Middle frontal gyrus (tissue), 1 donor: ENCODE measurements at regions not wholly inside any gene's neighbourhood (a gene's known extent, or its start where the extent isn't known, plus 50 kb on each side); places are given as distances from the start of the nearest gene placed in this dataset.

ENCODE experiments used
- DNase-seq: peaks from one replicate; pipeline ENCODE4 v3.0.0-alpha.2; 2015; ENCODE audit warnings: low spot score; ENCODE audit errors: extremely low spot score

DNA sequence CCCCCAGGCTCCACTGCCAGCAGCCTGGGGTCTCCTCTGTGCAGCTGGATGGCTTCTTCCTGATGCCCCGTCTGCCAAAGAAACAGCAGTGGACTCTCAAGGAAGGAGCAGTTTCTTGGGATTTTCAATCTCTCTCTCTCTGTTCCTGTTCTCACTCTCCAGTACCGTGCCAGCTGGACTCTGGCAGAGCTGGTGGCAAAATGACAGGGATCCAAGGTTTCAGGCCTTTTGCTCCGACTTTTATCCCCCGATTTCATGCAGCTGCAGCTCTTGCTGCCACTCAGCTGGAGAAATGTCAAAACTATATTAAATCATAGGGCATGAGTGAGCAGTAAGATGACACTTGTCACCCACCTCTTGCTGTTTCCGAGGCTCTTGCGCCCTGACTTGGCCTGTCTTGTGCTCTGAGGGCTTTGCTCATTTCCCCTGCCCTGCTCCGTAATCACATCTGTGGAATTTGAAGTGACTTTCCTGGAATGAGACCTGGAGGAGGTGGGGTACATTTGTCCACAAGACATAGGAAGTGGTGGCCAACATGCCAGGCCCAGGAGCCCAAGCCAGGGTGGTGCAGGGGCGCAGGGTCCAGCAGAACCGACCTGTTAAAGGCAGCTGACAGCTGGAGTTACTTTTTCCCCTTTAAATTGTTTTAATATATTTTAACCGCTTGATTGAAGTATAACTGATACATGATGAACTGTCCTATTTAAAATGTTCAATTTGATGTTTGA is 576.2 kb downstream of the PTPRU start:
- DNase-seq: no peak

DNA sequence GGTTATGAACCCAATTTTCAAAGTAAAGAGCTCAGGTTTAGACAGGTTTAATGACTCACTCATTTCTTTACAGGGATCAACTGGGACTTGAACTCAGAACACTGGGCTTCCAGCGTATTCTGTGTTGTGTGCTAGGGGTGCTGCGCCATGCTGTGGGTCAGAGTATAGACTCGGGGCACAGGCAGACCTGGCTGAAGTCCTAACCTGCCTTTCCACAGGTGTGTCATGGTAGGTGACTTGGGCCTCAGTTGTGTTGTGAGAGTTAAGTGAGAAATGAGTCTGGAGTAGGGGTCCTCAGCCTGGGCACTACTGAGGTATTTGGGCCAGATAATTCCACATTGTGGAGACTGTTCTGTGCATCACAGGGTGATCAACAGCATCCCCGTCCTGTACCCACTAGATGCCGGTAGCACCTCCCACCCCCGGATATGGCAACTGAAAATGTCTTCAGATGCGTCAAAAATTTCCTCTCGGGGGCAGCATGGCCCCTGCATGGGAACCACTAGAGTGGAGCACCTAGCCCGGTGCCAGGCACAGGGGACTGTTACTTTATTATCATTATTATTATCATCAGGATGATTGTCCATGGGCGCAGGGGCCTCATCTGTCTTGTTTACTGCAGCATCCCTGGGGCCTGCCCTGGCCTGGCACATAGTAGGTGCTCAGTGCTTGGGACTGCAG is 575.5 kb downstream of the PTPRU start:
- DNase-seq: no peak

DNA sequence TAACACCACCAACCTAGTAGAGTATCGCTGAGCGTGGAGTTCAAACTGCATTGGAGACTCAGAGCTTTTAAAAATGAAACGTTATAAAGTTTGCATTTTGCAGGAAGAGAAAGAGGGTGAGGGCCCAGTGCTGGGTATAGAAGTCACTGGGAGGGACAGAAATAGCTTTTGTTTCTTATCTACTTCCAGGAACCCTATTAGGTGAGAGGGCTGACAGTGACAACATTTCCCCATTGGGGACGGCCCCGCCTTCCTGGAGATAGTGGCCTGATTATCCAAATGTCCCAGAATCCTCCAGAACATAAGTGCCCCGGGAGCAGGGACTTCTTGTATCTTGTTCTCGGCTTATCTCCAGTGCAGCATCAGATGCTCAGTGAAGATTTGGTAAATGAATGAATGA is 574.9 kb downstream of the PTPRU start:
- DNase-seq: no peak

DNA sequence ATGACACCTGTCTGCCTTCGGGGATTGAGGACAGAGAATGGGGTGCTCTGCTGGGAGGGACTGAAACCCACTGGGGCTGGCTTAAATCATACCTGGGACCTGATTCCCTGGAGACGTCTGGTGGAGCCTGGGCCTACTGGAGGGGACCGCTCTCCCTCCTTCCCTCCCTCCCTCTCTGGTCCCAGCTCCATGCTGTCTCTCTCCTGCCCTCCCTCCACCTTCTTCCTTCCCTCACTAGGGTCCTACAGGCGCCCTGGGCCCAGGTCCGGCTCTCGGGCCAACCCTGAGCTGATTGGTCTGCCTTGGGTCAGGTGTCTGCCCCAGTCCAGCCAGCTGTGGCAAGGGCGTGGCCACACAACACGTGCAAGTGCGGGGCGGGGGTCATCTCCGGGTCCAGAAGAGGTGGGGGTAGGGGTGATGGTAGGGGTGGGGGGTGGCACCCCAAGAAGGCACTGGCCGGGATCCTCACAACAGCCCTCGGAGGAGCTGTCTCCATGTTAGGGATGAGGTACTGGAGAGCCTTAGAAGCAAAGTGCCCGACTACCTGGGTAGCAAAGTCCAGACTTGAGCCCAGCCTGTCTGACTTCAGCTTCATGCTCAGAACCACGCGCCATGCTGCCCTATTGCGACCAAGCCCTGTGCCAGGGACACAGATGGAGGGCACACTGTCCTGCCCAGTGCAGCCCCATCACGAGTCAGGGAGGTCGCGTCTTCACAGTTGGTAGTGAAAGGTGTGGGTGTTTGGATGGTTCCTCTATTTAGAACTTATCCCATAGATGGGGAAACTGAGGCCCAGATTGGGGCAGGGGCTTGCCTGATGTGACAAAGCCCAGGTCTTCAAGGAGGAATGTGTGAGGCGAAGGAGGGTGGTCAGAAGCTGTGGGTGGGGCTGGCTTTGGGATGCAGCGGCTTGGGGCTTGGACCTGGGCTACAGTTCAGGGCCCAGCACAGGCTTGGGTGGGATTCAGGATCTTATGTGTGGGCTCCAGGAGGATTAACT is 574.1 kb downstream of the PTPRU start:
- no peak for DNase-seq

DNA sequence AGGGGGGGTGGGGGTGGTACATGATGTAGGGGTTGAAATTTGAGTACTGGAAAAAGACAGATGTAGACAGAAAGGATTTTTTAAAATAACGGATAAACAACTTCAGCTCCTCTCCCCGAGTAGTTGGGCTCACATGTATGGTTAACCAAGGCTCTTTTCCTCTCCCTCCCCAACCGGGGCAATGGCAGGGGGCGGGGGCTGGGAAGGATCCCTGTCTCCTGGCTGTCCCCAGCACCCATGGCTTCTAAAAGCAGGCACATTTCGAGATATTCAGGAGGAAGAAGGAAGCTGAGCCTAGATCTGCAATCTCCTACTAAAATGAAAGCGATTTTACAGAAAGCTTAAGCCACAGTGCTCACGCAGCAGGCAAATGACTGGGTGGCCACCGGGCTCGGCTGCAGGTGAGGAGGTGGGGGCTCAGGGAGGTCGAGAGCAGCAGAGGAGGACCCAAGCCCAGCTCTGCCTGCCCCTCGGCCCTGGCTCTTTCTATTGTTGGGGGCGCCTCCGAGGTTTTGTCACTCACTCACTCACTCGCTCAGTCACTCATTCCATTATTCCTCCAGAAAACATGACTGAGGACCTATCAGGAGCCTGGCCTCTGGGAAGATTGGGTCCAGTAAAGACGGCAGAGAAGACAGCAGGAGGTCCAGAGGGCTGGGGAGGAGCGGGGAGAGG is 573.3 kb downstream of the PTPRU start:
- no peak for DNase-seq

DNA sequence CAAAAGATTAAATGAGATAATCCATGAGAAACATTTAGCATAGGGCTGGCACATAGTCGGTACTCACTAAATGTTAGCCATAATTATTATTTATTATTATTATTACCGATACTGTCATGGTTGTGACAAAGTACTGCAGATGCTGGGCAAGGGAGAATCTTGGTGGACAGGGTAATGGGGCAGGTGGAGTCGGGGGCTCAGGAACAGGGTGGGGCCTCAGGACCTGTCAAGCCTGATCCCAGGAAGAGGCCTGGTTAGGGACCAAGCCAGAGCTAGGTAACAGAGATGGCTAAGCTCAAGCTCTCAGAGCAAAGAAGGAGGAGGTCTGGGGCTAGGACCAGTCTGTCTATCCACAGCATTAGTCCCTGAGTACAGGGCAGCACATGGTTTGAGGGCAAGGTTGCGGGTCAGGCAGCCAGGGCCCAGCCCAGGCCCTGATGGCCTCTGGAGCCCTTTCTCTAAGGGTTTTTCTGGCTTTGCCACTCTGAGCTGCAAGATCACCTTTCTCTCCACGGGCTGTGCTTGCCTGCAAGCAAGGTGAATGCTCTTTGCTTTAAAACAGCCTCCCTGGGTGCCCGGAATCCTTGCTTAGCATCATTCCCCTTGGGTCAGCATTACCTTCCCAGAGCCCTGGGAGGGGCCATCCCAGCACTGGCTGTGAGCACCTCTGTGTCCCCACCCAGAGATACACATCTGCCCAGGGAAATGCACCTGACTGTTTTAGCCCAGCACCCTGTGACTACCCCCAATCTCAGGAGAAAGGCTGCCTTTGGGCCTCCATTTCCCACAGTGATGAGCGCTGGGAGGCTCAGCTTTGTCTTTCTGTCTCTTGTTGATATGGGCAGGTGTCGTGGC is 572.0 kb downstream of the PTPRU start:
- DNase-seq: no peak

DNA sequence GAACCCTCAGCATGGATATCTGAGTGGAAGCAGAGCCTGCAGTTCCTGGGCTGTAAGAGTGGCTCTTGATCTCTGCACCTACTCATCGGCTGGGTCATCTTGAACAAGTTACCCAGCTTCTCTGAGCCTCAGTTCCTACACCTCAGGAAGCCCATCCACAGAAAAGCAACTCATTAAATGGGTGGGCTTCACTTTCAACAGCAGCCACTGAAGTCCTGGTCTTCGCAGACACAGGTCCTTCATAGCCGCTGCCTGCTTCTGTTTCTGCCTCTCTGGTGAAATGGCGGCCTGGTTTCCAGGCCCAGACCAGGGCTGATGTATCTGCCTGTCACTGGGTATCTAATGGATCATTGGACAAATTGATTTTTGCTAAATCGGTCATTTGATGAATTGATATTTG is 571.4 kb downstream of the PTPRU start:
- no peak for DNase-seq

DNA sequence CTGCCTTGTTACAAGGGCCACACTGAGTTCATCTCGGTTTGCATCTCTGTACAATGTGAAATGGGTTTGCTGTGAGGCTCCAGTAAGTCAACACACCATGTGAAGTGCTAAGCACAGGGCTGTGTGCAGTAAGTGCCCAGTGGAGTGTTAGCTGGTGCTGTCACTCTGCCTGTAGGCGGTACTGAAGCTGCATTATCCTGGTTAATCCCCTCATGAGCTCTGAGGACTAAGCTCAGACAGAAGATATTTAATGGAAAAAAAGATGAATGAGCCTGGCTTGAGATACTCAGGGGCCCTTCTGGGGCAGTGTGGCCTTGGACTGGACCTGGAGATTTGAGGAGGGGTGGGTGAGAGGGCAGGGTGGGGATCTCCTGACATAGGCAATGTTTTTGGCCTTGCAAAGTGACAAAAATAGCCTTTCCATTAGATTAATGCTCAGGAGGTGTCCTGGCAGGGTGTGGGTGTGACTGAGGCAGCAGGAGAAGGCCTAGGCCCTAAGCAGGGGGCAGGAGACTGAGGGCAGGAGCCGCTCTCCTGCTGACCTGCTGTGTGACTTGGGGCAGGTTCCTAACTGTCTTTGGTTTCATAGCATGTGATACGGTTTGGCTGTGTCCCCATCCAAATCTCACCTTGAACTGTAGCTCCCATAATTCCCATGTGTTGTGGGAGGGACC is 570.5 kb downstream of the PTPRU start:
- no peak for DNase-seq

DNA sequence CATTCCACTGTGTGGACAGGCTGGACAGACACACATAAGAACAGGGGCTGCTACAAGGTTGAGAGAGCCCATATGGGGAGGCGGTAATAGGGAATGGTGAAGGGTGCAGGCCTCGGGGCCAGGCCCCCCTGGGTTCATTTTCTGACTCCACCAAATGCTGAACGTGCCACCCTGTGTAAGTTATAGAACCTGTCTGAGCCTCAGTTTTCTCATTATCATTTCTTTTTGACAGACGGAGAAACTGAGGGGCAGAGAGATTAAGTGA is 569.5 kb downstream of the PTPRU start:
- no peak for DNase-seq

DNA sequence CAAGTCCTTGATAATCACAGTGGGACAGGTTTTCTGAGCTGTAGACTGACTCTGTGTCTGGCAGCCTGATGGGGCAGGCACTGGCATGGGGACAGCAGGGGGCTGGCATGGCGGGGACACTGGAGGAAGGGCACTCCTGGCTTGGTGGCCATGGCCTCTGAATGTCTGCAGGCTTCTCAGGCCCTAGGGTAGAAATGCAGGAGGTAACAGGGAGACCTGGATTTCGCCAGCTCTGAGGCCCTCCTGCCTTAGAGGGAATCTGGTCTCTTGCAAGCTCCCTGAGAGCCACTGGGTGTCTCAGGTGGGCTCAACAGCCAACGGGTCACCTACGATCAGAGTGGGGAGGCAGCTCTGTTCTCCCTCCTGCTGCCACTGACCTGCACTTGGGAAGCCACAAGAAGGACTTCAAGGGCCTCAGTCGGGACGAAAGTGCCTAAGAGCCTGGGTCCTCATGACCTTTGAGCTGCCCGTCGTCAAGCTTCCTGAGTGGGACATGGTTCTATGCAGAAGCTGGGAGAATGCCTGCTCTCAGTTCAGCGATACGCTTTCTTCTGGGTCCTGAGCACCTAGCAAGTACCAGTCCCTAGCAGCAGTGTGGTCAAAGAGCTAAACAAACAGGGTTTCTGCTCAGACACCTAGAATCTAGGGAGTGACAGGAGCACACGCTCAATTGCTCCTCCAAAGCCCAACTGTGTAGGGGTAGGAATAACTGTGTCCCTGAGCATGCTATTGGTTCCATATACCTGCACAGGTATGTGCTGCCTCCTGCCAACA is 569.0 kb downstream of the PTPRU start:
- no peak for DNase-seq

DNA sequence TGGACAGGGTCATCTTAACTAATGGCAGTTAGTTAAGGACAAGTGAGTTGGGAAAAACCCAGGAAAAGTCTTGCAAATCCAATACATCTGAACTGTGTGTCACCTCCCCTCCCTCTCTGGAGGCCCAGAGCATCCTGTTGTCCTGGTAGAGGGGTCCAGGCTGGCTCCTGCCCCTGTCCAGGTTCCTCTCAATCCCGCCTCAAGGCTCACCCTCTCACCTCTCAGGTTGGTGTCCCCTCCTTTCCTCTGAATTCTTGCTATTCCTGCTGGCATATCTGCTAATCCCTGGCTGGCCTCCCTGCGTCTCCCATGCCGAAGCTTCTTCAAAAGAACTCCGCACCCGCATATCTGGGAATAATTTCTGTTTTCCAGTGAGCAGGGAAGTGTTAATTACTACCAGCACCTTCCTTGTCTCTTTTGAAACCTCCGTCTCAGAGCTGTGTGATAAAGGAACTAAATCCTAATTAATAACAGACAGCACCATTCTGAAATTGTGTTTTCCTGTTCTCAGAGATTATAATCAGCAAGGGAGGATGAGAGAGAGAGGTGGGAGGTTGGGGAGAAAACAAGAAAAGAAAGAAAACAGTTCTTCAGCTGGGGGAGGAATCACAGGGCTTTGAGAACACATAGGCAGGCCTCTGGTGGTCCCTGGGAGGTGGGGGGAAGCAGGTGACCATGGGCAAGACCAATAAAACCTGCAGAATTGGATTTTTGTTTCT is 568.0 kb downstream of the PTPRU start:
- DNase-seq: no peak

DNA sequence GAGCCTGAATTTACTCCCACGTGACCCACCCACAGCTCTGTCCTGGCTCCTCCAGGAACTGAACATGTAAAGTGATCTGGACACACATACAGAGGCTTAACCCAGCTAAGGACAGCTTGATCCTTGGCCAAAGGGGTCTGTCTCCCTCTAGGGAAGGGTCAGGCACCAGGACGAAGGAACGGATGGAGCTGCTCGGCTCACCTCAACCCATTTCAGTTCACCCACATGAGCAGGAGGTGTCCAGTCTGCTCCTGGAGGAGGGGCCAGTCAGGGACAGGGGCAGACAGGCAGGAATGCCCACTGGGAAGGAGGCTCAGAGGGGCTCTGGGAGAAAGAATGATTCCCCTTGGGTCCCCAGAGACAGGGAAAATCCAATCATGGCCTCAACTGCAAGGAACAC is 567.2 kb downstream of the PTPRU start:
- DNase-seq: no peak

DNA sequence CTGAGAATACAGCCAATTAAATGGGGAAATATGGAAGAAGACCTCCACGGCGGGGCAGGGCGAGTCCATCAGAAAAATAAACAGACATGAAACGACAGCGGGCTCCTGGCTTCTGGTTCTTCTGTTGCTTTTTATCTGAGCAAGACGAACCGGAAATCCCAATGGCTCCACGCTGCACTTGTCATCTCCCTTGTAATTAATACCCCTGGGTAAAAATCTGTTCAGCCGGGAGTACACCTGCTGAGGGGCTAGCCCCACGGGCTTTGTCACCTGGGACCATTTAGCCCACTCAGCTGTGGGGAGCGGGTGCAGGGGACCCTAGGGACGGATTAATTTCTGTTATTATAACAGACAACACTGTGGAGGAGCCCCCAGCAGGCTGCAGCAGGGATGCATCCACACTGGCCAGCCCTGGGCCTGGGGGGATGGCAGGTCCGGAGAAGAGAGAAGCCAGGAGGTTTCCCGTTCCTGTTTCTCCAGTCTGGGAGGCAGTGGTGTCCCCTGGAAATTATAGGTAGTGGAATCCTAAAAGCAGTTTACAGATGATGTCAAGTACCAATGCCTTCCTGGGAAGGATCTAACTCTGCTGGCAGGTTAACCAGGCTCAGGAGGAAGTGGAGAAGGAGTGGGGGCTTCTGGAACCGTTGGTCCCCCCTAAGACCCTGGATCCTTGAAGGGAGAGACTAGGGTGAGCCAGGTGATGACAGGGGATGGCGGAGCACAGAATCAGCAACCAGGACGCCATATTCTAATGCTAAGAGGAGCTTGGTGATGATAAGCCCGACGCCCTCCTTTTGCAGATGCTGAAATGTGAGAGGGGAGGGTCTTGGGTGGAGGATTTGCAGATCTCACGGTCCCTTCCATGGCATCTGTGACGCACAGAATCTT is 566.1 kb downstream of the PTPRU start:
- DNase-seq: no peak

DNA sequence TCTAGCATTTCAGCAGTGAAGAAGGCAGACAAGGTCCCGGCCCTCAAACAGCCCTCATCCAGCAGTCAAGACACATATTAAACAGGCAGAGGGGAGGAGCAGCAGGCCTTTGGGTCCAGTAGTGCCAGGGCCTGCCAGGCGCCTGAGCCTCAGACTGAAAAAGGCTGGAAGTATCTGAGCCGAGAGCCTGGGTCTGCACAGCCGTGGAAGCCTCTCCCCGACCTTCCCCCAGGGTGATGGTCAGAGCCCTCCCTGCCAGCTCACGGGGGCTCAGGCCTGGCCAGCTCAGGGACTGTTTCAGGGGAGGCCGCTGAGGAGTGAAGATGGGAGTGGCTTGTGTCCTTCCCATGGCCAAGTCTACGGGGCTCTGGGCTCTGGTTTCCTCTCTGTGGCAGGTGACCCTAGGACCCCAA is 565.2 kb downstream of the PTPRU start:
- DNase-seq: no peak

DNA sequence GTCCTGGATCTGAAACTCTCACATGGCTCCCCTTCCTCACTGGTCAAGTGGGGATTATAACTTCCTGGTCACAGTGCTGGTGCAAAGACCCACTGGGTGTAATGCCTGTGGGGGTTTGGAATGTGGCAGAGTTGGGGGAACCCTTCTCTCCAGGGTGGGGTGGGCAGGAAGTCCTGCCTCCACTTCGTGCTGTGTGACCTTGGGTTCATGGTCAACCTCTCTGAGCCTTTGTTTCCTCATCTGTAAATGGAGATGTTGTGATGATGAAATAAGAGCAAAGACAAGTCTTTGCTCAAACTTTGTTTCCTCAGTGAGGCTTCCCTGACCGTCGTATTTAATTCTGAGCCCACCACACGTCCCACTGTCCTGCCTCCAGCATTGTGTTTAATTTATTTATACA is 564.7 kb downstream of the PTPRU start:
- DNase-seq: no peak

DNA sequence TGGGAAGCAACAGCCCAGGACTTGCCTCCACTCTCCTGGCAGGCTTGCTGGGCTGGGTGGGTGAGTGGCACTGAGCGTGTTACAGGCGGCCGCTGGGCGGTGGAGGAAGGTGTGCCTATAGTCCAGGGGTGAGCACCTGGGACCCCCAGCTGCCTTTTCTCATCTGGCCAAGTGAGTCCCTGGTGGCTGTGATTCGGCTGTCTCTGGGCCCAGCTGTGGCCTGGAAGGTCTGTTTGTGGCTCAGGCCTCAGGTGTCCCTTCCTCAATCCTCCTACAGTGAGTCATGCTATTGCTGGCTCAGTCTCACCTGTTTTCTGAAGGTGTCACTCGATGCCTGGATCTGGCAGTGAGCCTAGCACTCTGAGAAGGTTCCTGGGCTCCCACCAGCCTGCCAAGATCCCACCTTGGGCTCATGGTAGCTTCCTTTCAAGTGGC is 564.2 kb downstream of the PTPRU start:
- no peak for DNase-seq

DNA sequence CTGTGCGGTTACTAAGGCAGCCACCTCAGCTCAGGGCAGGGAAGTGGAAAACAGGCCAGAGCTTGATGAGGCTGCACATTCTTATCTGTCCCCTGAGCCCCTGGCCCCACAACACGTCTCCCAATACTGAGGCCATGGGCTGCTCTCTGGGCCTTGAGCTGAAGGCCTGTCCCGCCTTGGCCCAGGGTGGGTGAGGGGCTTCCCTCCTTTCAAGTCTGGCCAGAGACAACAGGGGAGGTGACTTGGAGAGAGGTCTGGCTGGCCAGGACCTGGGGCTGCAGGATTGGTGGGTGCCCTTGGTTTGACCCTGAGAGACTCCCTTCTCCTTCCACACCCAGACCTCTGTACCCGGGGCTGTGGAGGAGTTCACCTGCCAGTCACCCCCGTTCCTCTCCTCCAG is 563.8 kb downstream of the PTPRU start:
- no peak for DNase-seq
